ENCODE measurements at regions not wholly inside any gene's neighbourhood (a gene's known extent, or its start where the extent isn't known, plus 50 kb on each side); places are given as distances from the start of the nearest gene placed in this dataset.

GRCh38 chr15:91473894-91474545 is 374.0 kb downstream of the SV2B start:
- no peaks in the 10 kb centered on the region for H3K4me1 ChIP-seq (ENCODE audit: control insufficient read depth in 1 of 2, insufficient read depth in 2 of 2, low read length in 2 of 2)
- TF ChIP-seq POLR2A (IDR thresholded peaks at IDR 0.05; ENCODE audit: borderline replicate concordance, extremely low read depth, insufficient read depth, insufficient read length) (no peak), EGR1 (IDR thresholded peaks at IDR 0.05; ENCODE audit: low read depth) (no peak)
- POLR2A ChIA-PET = no interaction called here

GRCh38 chr15:91476861-91477260 is 376.6 kb upstream of the SLCO3A1 start:
- no peak overlapping the region for H3K27ac ChIP-seq (ENCODE audit: low read depth, low read length)
- H3K9me2 ChIP-seq (ENCODE audit: insufficient read depth) = no peaks in the 10 kb centered on the region
- no peak overlapping the region for H3K4me2 ChIP-seq (ENCODE audit: low read length)
- no peaks in the 10 kb centered on the region for H3K4me1 ChIP-seq (ENCODE audit: control insufficient read depth in 1 of 2, insufficient read depth in 2 of 2, low read length in 2 of 2)
- intact Hi-C loops (cut with micrococcal nuclease) = no loop called here
- no TSS peak for BruUV-seq (replicated peaks)
- no peaks in the 10 kb centered on the region for H4K20me1 ChIP-seq (ENCODE audit: insufficient read depth)
- H3K27me3 ChIP-seq (ENCODE audit: insufficient read depth, low read length) = no peaks in the 10 kb centered on the region
- TF ChIP-seq TCF7L2 (IDR thresholded peaks at IDR 0.05; ENCODE audit: borderline replicate concordance, extremely low read depth, insufficient read depth, insufficient read length) = no peak
- TF ChIP-seq FOSL1 (IDR thresholded peaks at IDR 0.05; ENCODE audit: low read depth) = no peak
- no peak for TF ChIP-seq REST (IDR thresholded peaks at IDR 0.05; ENCODE audit: low read depth)
- TF ChIP-seq CEBPB (IDR thresholded peaks at IDR 0.05; ENCODE audit: low read depth) = no peak
- no peak for TF ChIP-seq MAX (IDR thresholded peaks at IDR 0.05)
- no peak overlapping the region for H3K9ac ChIP-seq (ENCODE audit: low read length)
- CTCF ChIA-PET = no interaction called here
- no peaks in the 10 kb centered on the region for H3K79me2 ChIP-seq (ENCODE audit: insufficient read depth, low read length)
- no peaks in the 10 kb centered on the region for H3K9me3 ChIP-seq (ENCODE audit: control insufficient read depth in 1 of 2, insufficient read depth in 1 of 2, low read depth in 1 of 2, low read length in 2 of 2)
- RAD21 ChIA-PET (ENCODE audit: low non-redundant PET in 1 of 2, low total read pairs in 2 of 2, uncharacterized antibody in 2 of 2, unreplicated experiment in 2 of 2) = no interaction called here
- H3K4me3 ChIP-seq (replicated peaks in 1 of 2; ENCODE audit: low read depth in 1 of 2, low read length in 2 of 2) = no peak overlapping the region
- DNase-seq (ENCODE audit: low read depth, low spot score) (no peak), ATAC-seq (peak; percentile 57)
- no peaks in the 10 kb centered on the region for H3K36me3 ChIP-seq (ENCODE audit: control insufficient read depth in 1 of 2, insufficient read depth in 2 of 2, low read length in 2 of 2)
- POLR2A ChIA-PET = no interaction called here
- H2AFZ ChIP-seq (ENCODE audit: low read depth, low read length, poor library complexity, severe bottlenecking) = no peak overlapping the region

More at GRCh38 chr15:91473894-91474545, 374.0 kb downstream of the SV2B start:
- no TSS peak for BruUV-seq (replicated peaks)
- H2AFZ ChIP-seq (ENCODE audit: low read depth, low read length, poor library complexity, severe bottlenecking) = no peak overlapping the region
- RAD21 ChIA-PET (ENCODE audit: low non-redundant PET in 1 of 2, low total read pairs in 2 of 2, uncharacterized antibody in 2 of 2, unreplicated experiment in 2 of 2) = no interaction called here
- DNase-seq (ENCODE audit: low read depth, low spot score) = no peak
- H3K4me2 ChIP-seq (ENCODE audit: low read length) = no peak overlapping the region
- H3K9ac ChIP-seq (ENCODE audit: low read length) = no peak overlapping the region
- no peak overlapping the region for H3K27ac ChIP-seq (ENCODE audit: low read depth, low read length)
- H3K79me2 ChIP-seq (ENCODE audit: insufficient read depth, low read length) = no peaks in the 10 kb centered on the region
- ATAC-seq = no peak
- H4K20me1 ChIP-seq (ENCODE audit: insufficient read depth) = no peaks in the 10 kb centered on the region
- H3K4me3 ChIP-seq (replicated peaks in 1 of 2; ENCODE audit: low read depth in 1 of 2, low read length in 2 of 2) = no peak overlapping the region
- H3K9me2 ChIP-seq (ENCODE audit: insufficient read depth) = no peaks in the 10 kb centered on the region
- CTCF ChIA-PET = no interaction called here
- no peaks in the 10 kb centered on the region for H3K36me3 ChIP-seq (ENCODE audit: control insufficient read depth in 1 of 2, insufficient read depth in 2 of 2, low read length in 2 of 2)
- H3K27me3 ChIP-seq (ENCODE audit: insufficient read depth, low read length) = no peaks in the 10 kb centered on the region
- intact Hi-C loops (cut with micrococcal nuclease) = no loop called here
- no peaks in the 10 kb centered on the region for H3K9me3 ChIP-seq (ENCODE audit: control insufficient read depth in 1 of 2, insufficient read depth in 1 of 2, low read depth in 1 of 2, low read length in 2 of 2)

Data from HCT116 (cell line).